ENCODE measurements at regions not wholly inside any gene's neighbourhood (a gene's known extent, or its start where the extent isn't known, plus 50 kb on each side); places are given as distances from the start of the nearest gene placed in this dataset.

DNA sequence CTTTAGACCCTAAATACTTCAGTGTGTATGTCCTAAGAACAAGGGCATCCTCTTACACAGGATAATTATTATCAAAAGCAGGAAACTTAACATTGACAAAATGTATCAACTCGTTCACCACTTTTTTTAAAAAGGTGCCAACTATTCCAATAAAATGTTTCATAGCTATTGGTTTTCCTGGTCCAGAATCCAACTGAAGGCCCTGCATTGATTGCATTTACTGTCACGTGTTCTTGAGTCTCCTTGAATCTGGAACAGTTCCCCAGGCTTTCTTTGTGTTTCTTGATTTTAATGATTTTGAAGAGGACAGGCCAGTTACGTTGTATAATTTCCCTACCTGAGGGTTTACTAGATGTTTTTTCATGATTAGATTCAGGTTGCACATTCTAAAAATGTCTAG lies 94.6 kb upstream of the ARHGEF3 start:
- DNase-seq (ENCODE audit: low spot score), result no peak

DNA sequence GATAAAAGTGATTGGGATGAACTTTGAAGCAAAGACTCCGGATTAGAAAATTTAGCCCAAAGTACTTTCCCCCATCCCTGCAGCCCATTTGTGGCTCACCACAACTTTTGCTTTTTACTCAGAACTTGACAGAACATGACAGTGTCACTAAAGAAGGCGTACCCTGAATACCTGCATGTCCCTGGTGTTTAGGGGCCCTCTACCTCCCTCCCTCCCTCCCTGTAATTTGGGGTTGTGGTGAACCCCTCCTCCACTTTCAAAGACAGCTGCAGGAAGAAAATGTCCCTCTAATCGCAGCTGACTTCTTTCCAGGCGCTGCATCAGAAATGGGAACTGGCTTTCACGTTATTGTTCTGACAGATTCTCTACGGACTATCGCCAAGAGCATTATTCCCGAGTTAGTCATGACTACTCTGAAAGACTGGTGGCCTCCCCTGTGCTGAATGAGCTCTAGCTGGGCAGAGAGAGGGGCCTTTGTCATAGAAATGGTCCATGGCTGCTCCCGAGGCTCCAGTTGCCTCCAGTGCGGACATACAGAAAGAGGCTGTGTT lies 93.2 kb upstream of the ARHGEF3 start:
- peak; percentile 41 for DNase-seq (ENCODE audit: low spot score)

DNA sequence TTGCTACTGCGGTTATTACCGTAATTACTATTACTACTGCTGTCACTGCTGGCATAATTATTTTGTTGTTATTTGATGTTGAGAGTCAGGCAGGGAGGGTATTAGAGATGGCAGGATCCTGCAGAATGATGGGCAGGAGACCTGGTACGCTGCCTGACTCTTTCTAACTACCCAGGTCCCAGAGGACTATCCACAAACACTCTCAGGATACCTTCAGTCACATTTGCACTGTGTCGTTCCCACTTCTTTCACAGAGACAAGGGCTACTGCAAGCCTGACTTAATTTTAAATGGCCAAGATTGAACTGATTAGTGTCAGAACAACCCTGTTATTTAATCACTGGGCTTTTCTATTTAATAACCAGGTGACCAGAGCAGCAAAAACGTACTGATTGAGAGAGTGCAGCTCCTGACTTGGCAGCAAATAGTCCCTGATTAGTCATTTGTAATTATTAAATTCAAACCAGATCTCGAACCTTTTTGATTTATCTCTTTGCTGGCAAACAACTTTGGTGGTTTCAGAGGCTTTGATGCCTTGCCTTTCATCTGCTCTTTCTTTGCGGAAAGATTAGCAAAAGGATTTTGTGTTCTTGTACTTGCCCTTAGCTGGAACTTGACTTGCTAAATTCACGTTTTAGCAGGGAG lies 88.8 kb upstream of the ARHGEF3 start:
- DNase-seq (ENCODE audit: low spot score), result no peak

DNA sequence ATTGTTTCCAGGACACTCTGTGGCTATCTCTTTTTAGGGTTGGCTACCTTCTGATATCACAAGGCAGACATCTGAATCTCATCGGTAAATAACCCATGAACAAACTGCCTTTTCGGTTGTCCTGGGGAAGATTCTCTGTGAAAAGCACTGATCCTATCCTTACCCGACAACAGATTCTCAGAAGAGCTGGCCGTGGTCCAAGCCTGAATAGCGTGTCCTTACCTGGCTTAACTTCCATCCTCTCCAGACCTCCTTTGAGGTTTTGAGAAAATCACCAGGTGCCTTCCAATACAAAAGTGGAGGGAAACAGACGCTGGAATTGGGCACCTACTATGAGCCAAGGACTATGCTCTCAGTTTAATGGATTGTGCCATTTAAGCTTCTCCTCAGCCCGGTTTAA lies 87.4 kb upstream of the ARHGEF3 start:
- DNase-seq (ENCODE audit: low spot score), result no peak

DNA sequence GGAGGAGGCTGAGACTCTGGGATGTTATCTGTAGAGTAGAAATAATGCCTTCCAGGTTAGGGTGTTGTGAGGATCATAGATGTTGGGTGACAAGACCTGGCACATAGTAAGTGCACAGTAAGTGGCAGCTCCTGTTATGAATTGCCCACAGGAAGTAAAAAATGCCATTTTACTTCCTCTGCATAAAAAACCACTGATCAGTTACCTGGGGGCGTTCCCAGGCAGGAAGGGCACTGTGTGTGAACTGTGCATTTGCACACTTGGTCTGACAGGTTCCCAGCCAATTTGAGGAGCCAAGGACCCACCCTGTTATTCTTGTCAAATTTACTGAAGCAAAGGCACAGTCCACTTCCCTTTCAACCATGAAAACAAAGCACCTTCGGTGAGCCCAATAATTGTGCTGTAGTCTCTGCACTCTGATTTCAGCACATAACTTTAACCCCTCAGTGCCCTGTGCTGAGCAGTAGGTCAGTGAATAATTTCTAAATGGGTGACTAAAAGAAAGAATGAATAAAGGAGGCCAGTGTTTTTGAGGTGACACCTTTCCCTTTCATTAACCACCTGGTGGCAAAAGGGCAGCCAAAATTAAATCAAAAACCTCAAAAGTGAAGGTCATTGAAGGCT lies 85.8 kb upstream of the ARHGEF3 start:
- no peak for DNase-seq (ENCODE audit: low spot score)

DNA sequence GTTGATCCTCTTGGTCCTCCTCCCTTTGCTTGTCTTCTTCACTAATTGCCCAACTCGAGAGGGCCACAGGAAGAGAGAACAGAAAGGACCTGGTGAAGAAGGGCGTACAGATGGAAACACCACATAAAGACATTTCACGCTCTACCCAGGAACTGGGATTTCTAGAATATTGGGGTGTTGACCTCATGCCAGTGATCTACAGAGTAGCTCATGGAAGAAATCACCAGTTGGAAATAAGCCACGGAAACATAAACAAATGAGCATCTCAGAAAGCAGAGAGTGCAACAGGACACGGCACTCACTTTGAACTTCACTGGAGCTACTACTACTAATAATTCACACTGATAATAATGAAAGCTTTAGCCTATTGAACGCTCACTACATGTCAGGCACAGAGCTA lies 84.6 kb upstream of the ARHGEF3 start:
- no peak for DNase-seq (ENCODE audit: low spot score)

DNA sequence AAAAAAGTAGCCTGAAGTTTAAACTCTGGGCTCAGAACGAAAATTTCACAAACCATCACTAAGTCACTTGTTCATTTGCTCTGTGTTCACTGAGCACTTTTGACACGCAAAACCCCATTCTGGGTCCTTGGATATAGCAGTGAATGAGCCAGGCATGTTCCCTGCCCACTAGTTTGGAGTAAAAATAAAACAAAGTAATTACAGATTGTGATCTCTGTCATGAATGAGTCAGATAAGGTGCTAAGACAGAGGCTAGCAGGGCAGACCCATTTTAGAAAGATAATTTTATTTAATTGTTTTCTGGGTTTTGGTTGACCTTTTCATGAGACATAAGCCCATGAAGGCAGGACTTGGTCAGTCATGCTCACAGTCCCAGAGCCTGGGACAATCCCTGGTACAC lies 84.1 kb upstream of the ARHGEF3 start:
- no peak for DNase-seq (ENCODE audit: low spot score)

DNA sequence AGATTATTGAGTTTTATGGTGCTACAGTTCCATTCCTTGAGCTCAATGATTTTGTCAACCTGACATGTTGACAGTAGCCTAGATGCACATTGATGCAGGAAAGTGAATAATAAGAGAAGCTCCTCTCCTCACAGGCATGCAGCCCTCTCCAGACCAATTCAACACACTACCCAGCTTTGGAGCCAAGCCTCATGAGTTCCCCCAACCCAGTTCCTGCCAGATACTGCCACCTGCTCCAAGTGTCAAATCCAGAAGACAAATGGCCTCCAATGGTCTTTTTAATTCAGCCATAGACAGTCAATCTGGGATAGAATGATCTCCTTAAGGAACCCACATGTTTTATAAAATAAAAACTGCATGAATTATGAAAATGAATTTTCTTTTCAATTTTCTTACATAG lies 83.7 kb upstream of the ARHGEF3 start:
- DNase-seq (ENCODE audit: low spot score), result no peak

DNA sequence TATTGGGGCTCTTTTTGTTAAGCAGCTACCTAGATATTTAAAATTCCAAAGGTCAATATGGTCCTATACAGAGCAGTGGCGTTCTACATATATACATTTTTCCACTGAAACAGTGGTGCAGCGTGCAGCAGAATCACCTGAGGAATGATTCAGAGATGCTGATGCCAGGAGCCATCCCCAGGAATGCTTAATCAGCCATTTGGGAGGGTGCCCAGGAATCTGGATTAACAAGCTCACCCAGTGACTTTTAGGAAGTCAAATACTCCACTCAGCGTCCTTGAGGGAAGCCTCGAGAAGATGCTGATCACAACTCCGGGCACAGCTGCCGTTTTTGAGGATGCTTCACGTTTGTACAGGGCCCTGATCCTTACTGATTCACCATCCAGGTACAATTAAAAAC lies 82.6 kb upstream of the ARHGEF3 start:
- no peak for DNase-seq (ENCODE audit: low spot score)

DNA sequence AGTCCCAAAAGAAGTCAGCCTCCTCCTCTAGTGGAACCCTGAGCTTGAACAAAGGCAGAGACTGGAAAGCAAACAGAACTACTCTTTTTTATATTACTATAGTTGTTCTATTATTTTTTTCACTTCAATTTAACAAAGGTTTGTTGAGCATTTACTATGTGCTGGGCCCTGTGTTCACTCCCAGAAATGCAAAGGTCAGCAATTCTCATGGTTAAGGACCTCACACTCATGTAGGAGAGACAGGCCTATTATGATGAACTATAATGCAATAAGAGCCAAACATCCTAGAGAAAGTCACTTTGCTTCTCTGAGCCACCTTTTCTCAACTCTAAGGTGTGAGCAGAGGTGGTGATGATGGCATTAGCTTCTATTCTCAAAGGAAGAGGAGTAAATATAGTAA lies 82.1 kb upstream of the ARHGEF3 start:
- DNase-seq (ENCODE audit: low spot score), result no peak

DNA sequence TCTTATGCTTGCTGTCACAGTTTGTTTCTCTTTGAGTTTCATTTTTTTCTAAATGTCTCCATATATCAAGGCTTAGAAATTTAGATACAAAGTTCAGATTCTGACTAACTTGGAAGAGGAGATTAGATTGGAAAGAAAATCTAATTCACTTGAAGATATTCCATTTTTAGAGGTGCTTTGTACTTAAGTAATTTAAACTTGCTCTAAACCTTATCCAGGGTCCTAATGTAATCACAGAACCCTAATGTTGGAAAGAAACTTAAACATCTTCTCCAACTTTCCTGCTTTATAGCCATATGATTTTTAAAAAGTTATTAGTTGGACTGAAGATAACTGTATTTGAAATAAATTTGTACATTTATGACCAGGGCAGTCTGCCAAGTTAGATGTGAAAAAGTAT lies 81.1 kb upstream of the ARHGEF3 start:
- no peak for DNase-seq (ENCODE audit: low spot score)

DNA sequence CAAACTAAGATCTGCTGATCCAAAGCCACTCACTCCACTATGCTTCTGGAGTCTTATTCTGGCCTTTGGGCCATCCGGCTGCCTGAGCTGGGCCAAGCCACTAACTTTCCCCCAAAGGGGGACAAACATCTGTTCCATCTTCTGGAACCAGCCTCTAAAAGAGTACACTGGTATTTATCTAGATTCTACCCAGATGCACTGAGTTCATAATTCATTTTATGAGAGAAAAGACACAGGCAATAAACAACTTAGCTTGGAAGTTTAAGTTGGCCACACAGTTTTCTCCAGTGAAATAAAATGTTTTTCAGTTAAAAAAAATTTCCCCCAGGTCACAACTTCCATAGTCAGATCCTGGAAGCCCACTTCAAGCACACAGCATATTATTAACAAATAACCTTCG lies 80.1 kb upstream of the ARHGEF3 start:
- DNase-seq (ENCODE audit: low spot score), result no peak

DNA sequence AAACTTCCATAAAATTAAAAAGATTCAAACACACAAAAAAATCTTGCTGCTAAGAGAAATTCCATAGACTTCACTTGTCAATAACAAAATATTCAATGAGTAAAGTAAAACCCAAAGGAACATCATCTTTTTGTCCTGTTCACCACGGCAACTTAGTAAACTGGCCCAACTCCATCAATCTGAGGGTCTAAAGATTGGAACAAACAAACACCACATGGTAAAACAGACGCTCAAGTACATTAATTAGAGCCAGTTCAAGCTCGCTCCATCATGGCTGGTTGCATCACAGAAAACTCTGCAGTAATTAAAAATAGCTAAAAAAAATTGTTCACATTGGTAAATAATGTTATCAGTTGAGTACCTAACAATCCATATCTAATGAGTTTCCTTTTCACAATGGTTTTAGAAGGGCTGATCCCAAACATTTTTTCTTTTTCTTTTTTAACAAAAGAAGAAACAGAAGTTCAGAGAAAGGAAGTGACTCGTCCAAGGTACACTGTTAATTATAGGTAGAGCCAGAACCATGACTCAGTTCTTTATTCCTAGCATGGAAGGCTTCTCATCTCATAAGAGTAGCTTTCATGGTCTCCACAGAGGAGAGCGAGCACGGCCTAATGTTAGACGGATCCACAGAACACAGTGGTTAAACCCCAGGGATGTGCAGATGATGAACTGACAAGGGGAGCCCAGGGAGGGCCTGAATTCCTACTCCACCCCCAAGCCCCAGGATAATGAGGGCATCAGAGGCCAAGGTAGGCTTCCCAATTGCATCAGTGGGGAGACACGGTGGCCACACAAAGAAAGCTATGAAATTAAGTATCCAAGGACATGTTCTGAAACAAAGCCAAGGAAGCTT lies 79.2 kb upstream of the ARHGEF3 start:
- no peak for DNase-seq (ENCODE audit: low spot score)

DNA sequence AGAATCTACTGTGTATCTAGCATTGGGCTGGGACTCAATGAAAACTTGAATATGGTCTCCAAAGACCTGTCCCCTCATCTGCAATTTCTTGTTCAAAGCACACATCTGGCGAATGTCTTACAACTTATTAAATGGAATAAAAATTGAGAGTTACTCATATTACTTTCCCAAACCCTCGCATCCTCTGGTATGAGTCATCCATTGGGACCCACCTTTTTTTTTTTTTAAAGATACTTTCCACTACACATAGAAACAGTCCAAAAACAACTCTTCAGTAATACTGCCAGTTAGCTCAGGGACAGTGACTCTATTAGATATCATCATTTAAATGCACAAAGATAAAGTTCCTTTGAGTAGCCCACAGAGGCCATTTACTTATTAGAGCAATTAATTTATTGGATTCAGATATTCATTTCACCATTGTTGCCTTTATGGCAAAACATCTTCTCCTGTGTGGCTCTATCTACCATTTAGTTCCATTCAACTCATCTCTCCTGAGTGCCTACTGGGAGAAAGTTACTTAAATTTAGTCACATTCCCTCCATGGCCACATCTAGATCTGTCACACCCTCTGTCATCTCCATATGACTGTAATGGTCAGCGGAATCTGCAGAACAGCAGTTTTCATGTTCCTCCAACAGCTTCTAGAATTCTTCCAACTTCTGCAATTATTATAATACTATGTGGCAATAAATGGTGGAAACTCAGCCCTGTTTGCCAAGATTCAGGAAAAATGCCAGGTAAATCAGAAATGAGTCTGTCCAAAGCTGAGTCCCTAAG lies 77.9 kb upstream of the ARHGEF3 start:
- peak; percentile 20 for DNase-seq (ENCODE audit: low spot score)

DNA sequence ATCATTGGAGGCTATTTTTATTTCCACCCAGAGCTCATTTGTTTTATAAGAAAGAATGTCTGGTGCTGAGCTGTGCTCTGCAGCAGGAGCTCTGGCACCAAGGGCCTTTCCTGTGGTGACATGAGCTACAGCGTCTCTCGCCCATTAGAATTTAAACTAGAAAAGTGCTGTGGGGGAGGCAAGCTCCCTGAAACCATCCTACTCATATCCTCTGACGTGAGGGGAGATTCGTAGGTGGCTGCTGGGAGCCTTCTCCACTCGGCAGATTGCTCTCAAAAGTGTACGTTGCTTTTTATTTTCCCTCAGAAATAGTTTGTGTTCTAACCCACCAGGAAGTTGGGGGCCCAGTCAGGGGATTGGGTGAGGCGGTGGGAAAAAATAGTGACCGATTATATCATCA lies 76.3 kb upstream of the ARHGEF3 start:
- no peak for DNase-seq (ENCODE audit: low spot score)

DNA sequence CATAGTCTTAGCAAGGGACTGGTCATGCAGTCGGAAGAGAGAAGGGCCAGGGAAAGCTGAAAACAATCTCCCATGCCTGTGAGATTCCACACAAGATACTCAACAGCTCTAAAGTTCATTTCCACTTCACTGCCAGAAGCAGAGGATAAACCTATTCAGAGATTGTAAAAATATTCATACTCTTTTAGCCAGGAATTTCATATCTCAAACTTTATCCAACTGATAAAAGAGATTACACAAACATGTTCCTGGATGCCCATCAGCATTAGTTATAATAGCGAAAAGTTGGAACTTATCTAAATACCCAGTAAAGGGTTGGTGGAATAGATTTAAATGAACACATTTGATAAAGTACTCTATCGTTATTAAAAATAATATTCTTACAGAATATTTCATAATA lies 75.2 kb upstream of the ARHGEF3 start:
- no peak for DNase-seq (ENCODE audit: low spot score)

DNA sequence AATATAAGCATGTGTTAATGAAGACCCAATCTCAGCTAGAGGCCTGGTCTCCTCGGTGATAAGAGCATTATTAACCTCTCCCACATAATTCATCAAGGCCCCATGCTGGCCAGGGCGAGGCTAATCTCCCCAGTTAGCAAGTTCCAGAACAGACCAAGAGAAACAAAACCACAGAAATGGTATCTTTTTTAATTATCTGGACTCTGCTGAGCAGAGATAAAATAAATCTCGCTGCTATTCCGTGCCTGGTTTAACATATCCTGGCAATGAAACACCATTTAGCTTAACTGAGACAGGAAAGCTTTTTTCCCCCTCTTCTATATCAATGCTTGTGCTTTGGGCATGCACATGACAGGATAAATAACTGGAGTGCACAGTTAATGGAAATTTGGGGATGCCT lies 72.5 kb upstream of the ARHGEF3 start:
- DNase-seq (ENCODE audit: low spot score), result no peak

DNA sequence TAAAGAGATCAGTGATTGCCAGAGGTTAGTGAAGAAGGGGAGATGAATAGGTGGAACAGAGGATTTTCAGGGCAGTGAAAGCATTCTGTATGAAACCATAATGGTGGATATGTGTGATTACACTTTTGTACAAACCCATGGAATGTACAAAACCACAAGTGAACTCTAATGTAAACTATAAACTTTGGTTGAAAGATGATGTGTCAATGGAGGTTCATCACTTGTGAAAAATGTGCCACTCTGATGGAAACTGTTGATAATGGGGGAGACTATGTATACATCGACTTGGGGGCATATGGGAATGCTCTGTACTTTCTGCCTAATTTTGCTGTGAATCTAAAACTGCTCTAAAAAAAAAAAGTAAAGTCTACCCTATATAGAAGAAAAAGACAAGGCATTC lies 68.7 kb upstream of the ARHGEF3 start:
- DNase-seq (ENCODE audit: low spot score), result no peak

DNA sequence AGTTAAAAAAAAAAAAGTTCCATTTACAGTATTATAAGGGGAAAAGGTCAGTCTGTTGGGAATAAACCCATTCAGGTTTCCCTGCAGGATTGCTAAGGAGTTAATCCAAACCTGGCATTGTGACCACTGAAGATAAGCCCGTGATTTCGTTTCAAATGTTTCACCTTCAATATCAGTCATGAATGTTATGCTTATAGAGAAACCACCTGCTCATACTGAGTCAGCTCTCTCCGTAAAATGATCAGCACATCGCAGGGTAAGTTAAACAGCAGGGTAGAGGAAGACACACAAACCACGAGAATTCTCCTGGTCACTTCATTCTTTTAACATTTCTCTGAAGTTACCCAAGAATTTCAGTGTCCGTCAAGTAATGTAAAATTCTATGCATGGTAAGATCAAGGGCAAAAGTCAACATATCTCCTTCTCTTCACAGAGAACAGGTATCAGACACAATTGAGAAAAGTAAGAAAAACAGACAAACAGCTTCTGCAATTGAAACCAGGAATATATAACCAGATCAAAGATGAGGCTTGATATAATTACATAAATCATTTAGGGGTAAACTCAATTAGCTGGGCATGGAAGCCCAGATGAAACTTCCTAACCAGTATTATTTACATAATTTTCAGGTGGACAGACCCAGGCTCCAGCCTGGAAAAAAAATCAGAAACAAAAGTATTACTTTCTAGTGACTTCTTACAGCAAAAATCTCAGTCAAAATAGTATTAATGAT lies 67.6 kb upstream of the ARHGEF3 start:
- no peak for DNase-seq (ENCODE audit: low spot score)

DNA sequence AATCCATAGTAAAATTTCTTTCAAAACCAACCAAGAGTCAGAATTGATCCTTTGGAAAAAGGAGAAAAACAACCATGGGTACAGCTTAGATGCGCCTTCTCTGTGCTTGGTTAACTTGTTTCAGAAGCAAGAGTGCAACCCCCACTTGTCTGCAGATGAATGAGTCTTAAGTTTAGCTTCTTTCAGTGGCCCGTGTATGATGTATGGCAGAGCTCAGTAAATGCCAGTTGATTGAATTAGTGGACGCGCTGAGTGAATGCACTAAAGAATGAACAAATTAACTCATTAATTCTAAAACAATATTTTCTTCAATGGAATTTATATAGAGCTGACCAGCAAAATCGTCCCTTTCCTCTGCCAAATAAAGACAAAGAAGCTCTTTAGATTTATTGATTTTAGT lies 67.0 kb upstream of the ARHGEF3 start:
- DNase-seq (ENCODE audit: low spot score), result no peak

DNA sequence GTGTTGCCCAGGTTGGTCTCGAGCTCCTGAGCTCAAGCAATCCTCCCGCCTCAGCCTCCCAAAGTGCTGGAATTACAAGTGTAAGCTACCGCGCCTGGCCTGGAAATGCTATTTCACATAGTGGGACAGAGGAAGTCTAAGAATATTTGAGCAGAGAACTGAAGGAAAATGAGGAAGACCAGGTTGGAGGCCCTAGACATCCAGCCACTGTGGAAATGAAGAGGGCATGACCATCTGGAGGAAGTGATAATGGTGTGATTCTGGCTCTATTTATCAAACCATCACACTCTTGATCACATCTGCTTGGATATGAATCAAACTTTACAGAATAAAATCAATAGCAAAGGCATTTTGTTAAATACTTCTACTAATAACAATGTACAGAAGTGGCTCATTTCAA lies 65.9 kb upstream of the ARHGEF3 start:
- DNase-seq (ENCODE audit: low spot score), result no peak

Measured in AG08396 (cell line).